OCI-LY3 (cell line): ENCODE measurements at regions not wholly inside any gene's neighbourhood (a gene's known extent, or its start where the extent isn't known, plus 50 kb on each side); places are given as distances from the start of the nearest gene placed in this dataset.
A peak's percentile ranks its signal among the peaks of the same experiment; 100 is the strongest.

Experiments
- EZH2phosphoT487 ChIP-seq: fragments of 200-600 bp; shearing (Covaris generic); IDR thresholded peaks from 2 replicates; pipeline ENCODE4 v1.6.1; 2018; ENCODE audit warnings: antibody characterized with exemption, mixed run types, low read depth
- TF ChIP-seq, protein P1 (sequence below): fragments of 200-600, 300-600 bp; sonication (generic); IDR thresholded peaks from 2 replicates; pipeline ENCODE4 v1.5.1; 2014; ENCODE audit warnings: antibody characterized with exemption, low read length, low read depth

DNA sequence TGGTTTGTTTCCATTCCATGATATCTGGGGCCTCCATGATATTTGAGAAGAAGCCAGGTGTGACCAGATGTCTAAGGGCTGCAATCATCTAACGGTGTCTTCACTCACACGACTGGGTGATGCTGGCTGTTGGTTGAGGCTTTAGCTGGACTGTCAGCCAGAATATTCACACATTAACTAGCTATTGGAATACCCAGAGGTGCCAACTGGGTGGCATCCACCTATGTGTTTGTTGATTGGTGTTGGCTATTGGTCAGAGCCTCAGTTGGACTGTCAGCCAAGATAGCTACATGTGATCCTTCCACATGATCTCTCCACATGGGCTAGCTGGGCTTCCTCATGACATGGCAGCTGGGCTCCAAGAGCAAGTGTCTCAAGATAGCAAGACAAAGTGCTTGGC is 117.4 kb downstream of the CDCA7 start:
- TF ChIP-seq, protein P1, sequence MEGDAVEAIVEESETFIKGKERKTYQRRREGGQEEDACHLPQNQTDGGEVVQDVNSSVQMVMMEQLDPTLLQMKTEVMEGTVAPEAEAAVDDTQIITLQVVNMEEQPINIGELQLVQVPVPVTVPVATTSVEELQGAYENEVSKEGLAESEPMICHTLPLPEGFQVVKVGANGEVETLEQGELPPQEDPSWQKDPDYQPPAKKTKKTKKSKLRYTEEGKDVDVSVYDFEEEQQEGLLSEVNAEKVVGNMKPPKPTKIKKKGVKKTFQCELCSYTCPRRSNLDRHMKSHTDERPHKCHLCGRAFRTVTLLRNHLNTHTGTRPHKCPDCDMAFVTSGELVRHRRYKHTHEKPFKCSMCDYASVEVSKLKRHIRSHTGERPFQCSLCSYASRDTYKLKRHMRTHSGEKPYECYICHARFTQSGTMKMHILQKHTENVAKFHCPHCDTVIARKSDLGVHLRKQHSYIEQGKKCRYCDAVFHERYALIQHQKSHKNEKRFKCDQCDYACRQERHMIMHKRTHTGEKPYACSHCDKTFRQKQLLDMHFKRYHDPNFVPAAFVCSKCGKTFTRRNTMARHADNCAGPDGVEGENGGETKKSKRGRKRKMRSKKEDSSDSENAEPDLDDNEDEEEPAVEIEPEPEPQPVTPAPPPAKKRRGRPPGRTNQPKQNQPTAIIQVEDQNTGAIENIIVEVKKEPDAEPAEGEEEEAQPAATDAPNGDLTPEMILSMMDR: peak; percentile 11; the same call in 1 of the 2 replicates
- TF ChIP-seq EZH2phosphoT487: no peak
